ENCODE measurements at regions not wholly inside any gene's neighbourhood (a gene's known extent, or its start where the extent isn't known, plus 50 kb on each side); places are given as distances from the start of the nearest gene placed in this dataset.
"Not testable (repeated sequence)": the region's sequence is repeated elsewhere in the genome, so short reads cannot be mapped to it uniquely, and the experiment has no call there.

- DNase-seq (ENCODE audit: low spot score) (no peak), ATAC-seq (ENCODE audit: low FRiP score) (no peak)
- TF ChIP-seq CTCF (IDR thresholded peaks at IDR 0.05): no peak
Observed at GRCh38 chr14:49050822-49051221, 535.4 kb downstream of the RPS29 start.

- no peak for DNase-seq (ENCODE audit: low spot score)
- ATAC-seq (ENCODE audit: low FRiP score): no peak
- no peak for TF ChIP-seq CTCF (IDR thresholded peaks at IDR 0.05)
Observed at GRCh38 chr14:49049711-49050110, 536.5 kb downstream of the RPS29 start.

GRCh38 chr14:49044981-49045380, 541.2 kb downstream of the RPS29 start:
- TF ChIP-seq CTCF (IDR thresholded peaks at IDR 0.05): no peak
- ATAC-seq (ENCODE audit: low FRiP score) (no peak), DNase-seq (ENCODE audit: low spot score) (no peak)

GRCh38 chr14:49036984-49037516, 549.1 kb downstream of the RPS29 start:
- DNase-seq (ENCODE audit: low spot score) (no peak), ATAC-seq (ENCODE audit: low FRiP score) (no peak)
- no peak for TF ChIP-seq CTCF (IDR thresholded peaks at IDR 0.05)

GRCh38 chr14:49036266-49036665, 549.9 kb downstream of the RPS29 start:
- DNase-seq (ENCODE audit: low spot score) (no peak), ATAC-seq (ENCODE audit: low FRiP score) (no peak)
- TF ChIP-seq CTCF (IDR thresholded peaks at IDR 0.05): no peak

GRCh38 chr14:49033131-49033530, 553.0 kb downstream of the RPS29 start:
- no peak for TF ChIP-seq CTCF (IDR thresholded peaks at IDR 0.05)
- DNase-seq (ENCODE audit: low spot score) (no peak), ATAC-seq (ENCODE audit: low FRiP score) (no peak)

- DNase-seq (ENCODE audit: low spot score); ATAC-seq (ENCODE audit: low FRiP score): not testable (repeated sequence)
Observed at GRCh38 chr14:49031710-49032109, 554.5 kb downstream of the RPS29 start.
